ENCODE measurements at regions not wholly inside any gene's neighbourhood (a gene's known extent, or its start where the extent isn't known, plus 50 kb on each side); places are given as distances from the start of the nearest gene placed in this dataset.

DNA sequence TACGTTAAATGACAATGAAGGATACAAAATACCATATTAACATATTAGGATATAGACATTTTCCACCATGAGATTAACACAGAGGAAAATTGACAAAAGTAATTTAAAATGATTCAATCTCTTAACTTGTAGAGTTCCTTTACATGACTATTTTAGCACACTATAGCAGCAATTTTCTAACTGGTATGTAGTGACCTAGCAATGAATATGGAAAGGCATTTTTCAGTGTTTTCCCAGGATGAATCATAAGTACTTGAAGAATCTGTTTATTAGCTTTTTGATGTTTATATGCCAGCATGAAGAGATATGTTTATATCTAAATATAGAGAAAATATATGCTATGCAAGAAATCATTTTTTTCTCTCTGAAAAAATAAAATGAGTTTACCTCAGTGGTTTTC, 782.5 kb upstream of the CDH10 start:
- H3K4me2 ChIP-seq (ENCODE audit: low read depth, low read length, poor library complexity, severe bottlenecking) = no peak overlapping the region
- H3F3A ChIP-seq (ENCODE audit: insufficient read depth) = no peaks in the 10 kb centered on the region
- no peaks in the 10 kb centered on the region for H3K27me3 ChIP-seq (ENCODE audit: low read length)
- H3K9me3 ChIP-seq (ENCODE audit: insufficient read depth, low read length) = no peaks in the 10 kb centered on the region
- H3K27ac ChIP-seq (ENCODE audit: low read depth, low read length) = no peak overlapping the region
- TF ChIP-seq, protein P1, sequence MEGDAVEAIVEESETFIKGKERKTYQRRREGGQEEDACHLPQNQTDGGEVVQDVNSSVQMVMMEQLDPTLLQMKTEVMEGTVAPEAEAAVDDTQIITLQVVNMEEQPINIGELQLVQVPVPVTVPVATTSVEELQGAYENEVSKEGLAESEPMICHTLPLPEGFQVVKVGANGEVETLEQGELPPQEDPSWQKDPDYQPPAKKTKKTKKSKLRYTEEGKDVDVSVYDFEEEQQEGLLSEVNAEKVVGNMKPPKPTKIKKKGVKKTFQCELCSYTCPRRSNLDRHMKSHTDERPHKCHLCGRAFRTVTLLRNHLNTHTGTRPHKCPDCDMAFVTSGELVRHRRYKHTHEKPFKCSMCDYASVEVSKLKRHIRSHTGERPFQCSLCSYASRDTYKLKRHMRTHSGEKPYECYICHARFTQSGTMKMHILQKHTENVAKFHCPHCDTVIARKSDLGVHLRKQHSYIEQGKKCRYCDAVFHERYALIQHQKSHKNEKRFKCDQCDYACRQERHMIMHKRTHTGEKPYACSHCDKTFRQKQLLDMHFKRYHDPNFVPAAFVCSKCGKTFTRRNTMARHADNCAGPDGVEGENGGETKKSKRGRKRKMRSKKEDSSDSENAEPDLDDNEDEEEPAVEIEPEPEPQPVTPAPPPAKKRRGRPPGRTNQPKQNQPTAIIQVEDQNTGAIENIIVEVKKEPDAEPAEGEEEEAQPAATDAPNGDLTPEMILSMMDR (IDR thresholded peaks at IDR 0.05; ENCODE audit: insufficient read depth, low read length, poor library complexity, severe bottlenecking) = no peak
- TF ChIP-seq EZH2phosphoT487 (conservative IDR thresholded peaks at IDR 0.05; ENCODE audit: low read length) = no peak
- no peaks in the 10 kb centered on the region for H3K79me2 ChIP-seq (ENCODE audit: insufficient read depth, low read length)
- no peaks in the 10 kb centered on the region for H3K9me2 ChIP-seq (replicated peaks; ENCODE audit: insufficient read depth, low read length)
- peak overlapping the region; percentile 27 for H2AFZ ChIP-seq (ENCODE audit: low read depth, low read length, severe bottlenecking)
- no peak overlapping the region for H3K4me3 ChIP-seq (ENCODE audit: insufficient read depth, low read length, poor library complexity, severe bottlenecking)
- H3K9ac ChIP-seq (ENCODE audit: low read length) = no peak overlapping the region
- no peaks in the 10 kb centered on the region for H3K36me3 ChIP-seq (ENCODE audit: low read length)
- no peaks in the 10 kb centered on the region for H4K20me1 ChIP-seq (ENCODE audit: low read depth, low read length)

DNA sequence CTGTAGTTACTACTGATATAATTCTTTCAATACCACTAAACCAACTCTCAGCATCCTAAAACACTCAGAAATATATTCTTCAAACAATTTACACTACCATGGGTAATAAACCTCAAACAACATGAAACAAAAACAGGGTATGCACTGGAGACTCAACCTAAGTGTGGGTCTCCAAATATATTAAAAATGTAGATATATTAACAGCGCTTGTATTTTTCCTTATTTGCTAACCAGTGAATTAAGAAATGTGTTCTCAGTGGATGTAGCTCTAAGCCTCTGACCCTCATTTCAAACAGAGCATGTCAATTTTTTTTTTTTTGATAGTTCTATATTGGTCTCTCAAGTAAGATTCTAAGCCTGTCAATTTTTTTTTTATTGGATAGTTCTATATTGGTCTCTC, 778.5 kb upstream of the CDH10 start:
- TF ChIP-seq, protein P1 (IDR thresholded peaks at IDR 0.05; ENCODE audit: insufficient read depth, low read length, poor library complexity, severe bottlenecking) = no peak
- no peak for TF ChIP-seq EZH2phosphoT487 (conservative IDR thresholded peaks at IDR 0.05; ENCODE audit: low read length)
- H2AFZ ChIP-seq (ENCODE audit: low read depth, low read length, severe bottlenecking) = no peak overlapping the region

GRCh38 chr5:25419684-25420083, 774.9 kb upstream of the CDH10 start:
- Histone ChIP-seq H3K27ac (ENCODE audit: low read depth, low read length) (no peak overlapping the region), H4K20me1 (ENCODE audit: low read depth, low read length) (no peaks in the 10 kb centered on the region), H3K9me2 (replicated peaks; ENCODE audit: insufficient read depth, low read length) (no peaks in the 10 kb centered on the region), H3K79me2 (ENCODE audit: insufficient read depth, low read length) (no peaks in the 10 kb centered on the region), H2AFZ (ENCODE audit: low read depth, low read length, severe bottlenecking) (no peak overlapping the region), H3K27me3 (ENCODE audit: low read length) (no peaks in the 10 kb centered on the region), H3K9me3 (ENCODE audit: insufficient read depth, low read length) (no peaks in the 10 kb centered on the region), H3K4me3 (ENCODE audit: insufficient read depth, low read length, poor library complexity, severe bottlenecking) (no peak overlapping the region), H3K4me2 (ENCODE audit: low read depth, low read length, poor library complexity, severe bottlenecking) (no peak overlapping the region), H3K36me3 (ENCODE audit: low read length) (no peaks in the 10 kb centered on the region), H3K9ac (ENCODE audit: low read length) (no peak overlapping the region), H3F3A (ENCODE audit: insufficient read depth) (no peaks in the 10 kb centered on the region)
- TF ChIP-seq EZH2phosphoT487 (conservative IDR thresholded peaks at IDR 0.05; ENCODE audit: low read length) = no peak
- TF ChIP-seq, protein P1 (IDR thresholded peaks at IDR 0.05; ENCODE audit: insufficient read depth, low read length, poor library complexity, severe bottlenecking) = no peak

More for the DNA sequence above, 778.5 kb upstream of the CDH10 start:
- no peaks in the 10 kb centered on the region for H3K27me3 ChIP-seq (ENCODE audit: low read length)
- H3K36me3 ChIP-seq (ENCODE audit: low read length) = no peaks in the 10 kb centered on the region
- H3F3A ChIP-seq (ENCODE audit: insufficient read depth) = no peaks in the 10 kb centered on the region
- no peaks in the 10 kb centered on the region for H3K79me2 ChIP-seq (ENCODE audit: insufficient read depth, low read length)
- no peak overlapping the region for H3K9ac ChIP-seq (ENCODE audit: low read length)
- no peaks in the 10 kb centered on the region for H3K9me3 ChIP-seq (ENCODE audit: insufficient read depth, low read length)
- no peaks in the 10 kb centered on the region for H4K20me1 ChIP-seq (ENCODE audit: low read depth, low read length)
- H3K27ac ChIP-seq (ENCODE audit: low read depth, low read length) = no peak overlapping the region
- H3K9me2 ChIP-seq (replicated peaks; ENCODE audit: insufficient read depth, low read length) = no peaks in the 10 kb centered on the region
- H3K4me3 ChIP-seq (ENCODE audit: insufficient read depth, low read length, poor library complexity, severe bottlenecking) = no peak overlapping the region
- H3K4me2 ChIP-seq (ENCODE audit: low read depth, low read length, poor library complexity, severe bottlenecking) = no peak overlapping the region

All from SU-DHL-6 (cell line).